GM21619 (cell line): ENCODE measurements at regions not wholly inside any gene's neighbourhood (a gene's known extent, or its start where the extent isn't known, plus 50 kb on each side); places are given as distances from the start of the nearest gene placed in this dataset.

Experiments
- ATAC-seq: cut with Tn5 transposase; IDR thresholded peaks from one replicate; pipeline ENCODE4 v1.9.1; 2021; ENCODE audit not compliant: unreplicated experiment

GRCh38 chr13:73687929-73688328 is 446.3 kb downstream of the KLF12 start:
- ATAC-seq = no peak

- ATAC-seq = no peak
These were observed 447.1 kb downstream of the KLF12 start for GRCh38 chr13:73687087-73687486.

- no peak for ATAC-seq
These were observed 449.5 kb downstream of the KLF12 start for GRCh38 chr13:73684750-73685149.

DNA sequence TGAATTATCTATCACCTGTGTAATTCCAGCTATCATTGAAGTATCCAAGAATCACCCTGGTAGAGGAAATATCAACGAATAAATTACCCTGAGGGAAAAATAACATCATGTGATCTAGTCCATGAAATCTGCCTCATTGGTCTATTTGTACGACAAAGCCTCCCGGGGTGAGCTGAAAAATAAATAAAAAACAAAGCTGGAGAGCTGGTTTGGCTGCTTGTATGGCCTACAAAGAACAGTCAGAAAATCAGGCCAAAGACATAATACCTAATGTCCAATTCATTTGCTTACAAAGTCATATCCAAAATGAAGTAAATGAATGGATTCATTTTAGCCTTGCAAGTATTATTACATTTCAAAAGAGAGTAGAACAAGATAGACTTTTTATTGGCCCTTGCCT is 449.9 kb downstream of the KLF12 start:
- no peak for ATAC-seq

DNA sequence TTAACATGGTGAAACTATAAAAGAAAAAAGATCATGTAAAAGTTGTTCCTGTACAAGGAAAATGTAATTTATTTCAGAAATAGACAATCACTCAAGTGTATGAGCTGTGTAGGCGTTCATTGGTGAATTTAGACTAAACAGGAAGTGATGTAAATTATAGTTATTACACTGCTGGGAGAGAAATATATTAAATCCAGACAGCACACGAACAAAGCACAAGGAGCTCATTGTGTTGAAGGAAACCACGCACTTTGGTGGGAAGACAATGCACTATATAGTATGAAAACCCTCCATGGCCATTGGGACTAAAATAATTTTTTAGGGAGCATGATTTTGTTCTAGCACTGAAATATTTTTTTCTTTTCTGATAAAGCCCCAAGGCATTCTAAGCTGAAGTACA is 450.5 kb downstream of the KLF12 start:
- no peak for ATAC-seq

DNA sequence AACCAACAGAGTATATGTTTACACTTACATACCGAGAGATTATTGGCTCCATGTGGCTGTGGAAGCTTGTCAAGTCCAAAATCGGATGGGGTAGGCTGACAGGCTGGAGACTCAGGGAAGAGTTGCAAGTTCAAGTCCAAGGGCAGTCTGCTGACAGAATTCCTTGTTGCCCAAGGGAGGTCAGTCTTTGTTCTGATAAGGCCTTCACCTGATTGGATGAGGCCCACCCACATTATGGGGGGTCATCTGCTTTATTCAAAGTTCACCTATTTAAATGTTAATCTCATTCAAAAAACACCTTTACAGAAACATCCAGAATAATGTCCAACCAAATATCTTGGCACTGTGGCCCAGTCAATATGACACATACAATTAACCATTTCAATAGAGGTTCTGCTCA is 452.4 kb downstream of the KLF12 start:
- ATAC-seq = no peak

DNA sequence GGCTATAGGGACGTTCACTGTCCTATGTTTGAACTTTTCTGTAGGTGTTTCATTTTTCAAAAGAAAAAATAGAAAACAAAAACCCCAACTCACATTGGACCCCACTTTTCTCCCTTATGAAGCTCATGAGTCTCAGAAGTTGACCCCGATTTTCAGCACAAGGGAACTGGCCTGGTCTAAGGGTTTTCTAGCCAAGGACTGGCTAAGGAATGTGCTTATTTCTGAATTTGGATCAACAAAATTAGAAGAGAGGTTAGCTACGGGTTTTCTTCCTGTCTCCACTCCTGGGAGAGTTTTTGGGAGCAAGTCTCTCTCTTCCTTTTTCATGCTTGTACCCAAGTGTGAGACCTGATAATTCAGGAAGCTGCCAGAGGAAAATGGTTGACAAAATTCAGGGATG is 453.2 kb downstream of the KLF12 start:
- ATAC-seq = no peak

- ATAC-seq = no peak
These were observed 457.1 kb downstream of the KLF12 start for GRCh38 chr13:73677048-73677601.

- ATAC-seq = no peak
These were observed 457.6 kb downstream of the KLF12 start for GRCh38 chr13:73676550-73677047.

- ATAC-seq = no peak
These were observed 458.4 kb downstream of the KLF12 start for GRCh38 chr13:73675821-73676220.

DNA sequence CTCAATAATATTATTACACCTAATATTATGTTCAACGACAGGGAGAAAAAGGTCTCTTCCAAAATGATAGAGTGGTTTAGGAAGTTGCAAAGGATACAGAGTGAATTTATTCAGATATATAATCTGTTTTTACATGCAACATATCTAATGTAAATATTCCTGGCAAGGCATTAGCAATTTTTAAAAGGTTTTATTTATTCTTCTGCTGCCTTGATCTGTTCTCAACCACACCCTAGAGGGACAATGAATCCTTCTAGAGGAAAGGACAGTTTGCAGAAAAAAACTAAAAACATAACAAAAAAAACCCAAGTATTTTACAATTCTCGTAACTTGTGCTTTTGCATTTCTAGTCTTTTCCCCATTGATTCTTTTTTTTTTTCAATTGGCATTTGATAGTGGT is 459.6 kb downstream of the KLF12 start:
- ATAC-seq = no peak

GRCh38 chr13:73673931-73674330 is 460.3 kb downstream of the KLF12 start:
- no peak for ATAC-seq

- ATAC-seq = no peak
These were observed 461.7 kb downstream of the KLF12 start for GRCh38 chr13:73672492-73672891.

- ATAC-seq = no peak
These were observed 462.5 kb downstream of the KLF12 start for GRCh38 chr13:73671732-73672131.

DNA sequence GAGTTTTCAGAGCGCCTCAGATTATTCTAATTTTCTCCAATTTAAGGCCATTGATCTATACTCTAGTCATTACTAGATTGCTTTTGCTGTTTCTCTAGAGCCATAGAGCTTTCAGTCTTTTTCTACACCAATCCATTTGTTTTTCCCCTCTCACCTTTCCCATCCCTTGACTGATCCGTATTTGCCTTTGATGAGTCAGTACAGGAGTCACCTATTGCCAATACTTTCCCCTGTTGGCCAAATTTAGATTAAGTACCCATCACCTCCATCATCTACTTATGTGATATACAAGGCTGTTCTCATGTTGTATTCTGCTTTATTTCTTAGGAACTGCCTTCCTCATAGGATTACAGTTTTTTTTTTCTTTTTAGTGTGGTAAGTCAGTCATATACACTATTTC is 463.2 kb downstream of the KLF12 start:
- no peak for ATAC-seq

- ATAC-seq = no peak
These were observed 466.4 kb downstream of the KLF12 start for GRCh38 chr13:73667756-73668155.

- no peak for ATAC-seq
These were observed 468.9 kb downstream of the KLF12 start for GRCh38 chr13:73665261-73665660.

DNA sequence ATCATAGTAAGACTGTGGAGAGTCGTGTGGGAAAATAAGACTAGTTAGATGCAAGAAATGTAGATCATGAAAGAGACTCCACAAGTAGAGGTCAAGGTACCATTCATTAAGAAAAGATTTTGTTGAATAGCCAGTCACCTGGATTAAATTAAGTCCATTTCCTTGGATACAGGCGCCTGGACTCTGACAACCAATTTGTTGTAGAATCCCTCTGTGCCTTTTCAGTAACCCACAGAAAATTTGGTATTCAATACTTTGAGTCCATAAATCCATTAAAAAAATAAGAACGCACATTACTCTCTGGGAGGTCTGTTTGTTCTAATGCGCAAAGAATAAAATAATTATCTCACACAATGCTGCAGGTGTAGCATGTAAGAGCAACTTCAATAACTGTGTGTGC is 469.4 kb downstream of the KLF12 start:
- no peak for ATAC-seq

DNA sequence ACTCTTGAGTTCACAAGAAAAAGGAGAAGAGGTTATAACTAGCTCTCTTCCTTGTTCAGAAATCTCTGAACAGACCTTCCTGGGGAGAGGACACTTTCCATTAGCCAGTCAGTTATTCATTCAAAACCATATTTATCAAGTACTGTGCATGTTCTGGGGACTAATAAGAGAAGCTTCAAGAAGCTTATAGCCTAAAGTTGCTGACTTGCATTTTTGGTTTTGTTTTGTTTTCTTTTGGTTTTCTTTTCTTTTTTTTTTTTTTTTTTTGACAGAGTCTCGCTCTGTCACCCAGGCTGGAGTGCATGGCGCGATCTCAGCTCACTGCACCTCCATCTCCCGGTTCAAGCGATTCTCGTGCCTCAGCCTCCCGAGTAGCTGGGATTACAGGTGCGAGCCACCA is 471.4 kb downstream of the KLF12 start:
- no peak for ATAC-seq

DNA sequence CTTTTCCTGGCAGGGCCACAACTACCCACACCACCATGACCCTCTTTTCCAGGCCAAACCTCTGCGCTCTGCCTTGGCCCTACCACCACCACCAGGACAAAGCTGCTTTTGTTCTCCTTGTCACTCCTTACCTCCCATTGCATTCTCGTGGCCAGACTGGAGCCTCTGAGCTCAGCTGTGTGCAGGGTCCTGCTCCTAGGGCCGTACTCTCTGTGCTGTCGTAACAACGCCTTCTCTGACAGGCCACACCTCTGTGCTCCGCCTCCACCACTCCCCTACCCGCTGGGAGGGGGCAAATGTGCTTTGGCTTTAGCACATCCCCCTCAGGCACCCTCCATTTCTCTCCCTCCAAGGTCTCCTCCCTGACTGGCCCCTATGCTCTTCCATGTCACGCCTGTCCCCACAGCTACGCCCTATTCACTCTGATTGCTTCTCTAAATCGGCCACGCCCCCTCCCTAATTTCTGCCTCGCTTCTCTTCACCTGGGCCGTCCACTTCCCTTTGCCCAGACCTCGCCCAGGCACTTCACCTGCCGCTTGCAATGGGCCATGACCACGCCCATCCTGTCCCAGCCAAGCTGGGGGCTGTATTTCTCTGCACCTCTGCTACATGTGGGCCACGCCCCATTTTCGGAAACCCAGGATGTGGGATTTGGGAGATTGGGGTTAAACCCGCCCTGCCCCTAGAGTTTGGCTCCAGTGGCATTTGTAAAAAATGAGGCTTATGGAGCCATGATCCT is 472.3 kb downstream of the KLF12 start:
- no peak for ATAC-seq

- ATAC-seq = no peak
These were observed 473.1 kb downstream of the KLF12 start for GRCh38 chr13:73661066-73661465.

DNA sequence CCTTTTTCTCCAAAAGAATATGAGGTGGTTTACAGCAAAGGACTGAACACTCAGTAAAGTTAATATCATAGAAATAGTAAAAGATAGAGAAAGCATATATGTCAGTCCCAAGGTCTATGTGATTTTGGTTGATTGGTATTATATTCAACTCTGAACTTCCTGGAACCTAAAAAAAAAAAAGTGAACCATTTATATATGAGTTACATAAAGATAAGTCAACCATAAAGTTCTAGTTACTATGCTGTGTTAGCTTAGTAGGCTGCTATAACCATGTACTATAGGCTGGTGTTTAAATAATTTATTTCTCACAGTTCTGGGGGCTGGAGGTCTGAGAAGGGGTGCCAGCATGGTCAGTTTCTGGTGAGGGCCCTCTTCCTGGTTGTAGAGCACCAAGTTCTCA is 475.6 kb downstream of the KLF12 start:
- no peak for ATAC-seq
